T follicular helper cell (primary cell): ENCODE measurements at regions not wholly inside any gene's neighbourhood (a gene's known extent, or its start where the extent isn't known, plus 50 kb on each side); places are given as distances from the start of the nearest gene placed in this dataset.

ENCODE experiments used
- DNase-seq: peaks from one replicate; pipeline ENCODE4 v3.0.0-alpha.2; 2020; ENCODE audit warnings: low read depth

DNA sequence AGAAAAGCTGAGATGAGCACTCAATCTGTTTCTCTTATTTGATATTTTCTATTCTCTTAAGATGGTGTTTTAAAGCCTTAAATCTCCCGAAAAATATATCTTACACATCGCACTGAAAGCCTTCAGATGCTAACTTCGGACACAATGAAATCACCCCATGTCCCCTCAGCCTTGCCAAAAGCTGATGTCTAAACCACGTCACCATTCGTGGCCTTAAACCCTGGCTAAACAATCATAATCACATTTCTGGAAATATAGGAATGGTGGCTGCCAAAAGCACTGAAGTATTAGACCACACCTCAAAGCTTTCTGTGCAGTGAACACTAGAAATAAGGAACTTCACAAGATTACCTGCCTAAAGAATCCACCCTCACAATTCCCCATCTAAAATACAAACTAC is 402.7 kb downstream of the SOX9 start:
- no peak for DNase-seq

DNA sequence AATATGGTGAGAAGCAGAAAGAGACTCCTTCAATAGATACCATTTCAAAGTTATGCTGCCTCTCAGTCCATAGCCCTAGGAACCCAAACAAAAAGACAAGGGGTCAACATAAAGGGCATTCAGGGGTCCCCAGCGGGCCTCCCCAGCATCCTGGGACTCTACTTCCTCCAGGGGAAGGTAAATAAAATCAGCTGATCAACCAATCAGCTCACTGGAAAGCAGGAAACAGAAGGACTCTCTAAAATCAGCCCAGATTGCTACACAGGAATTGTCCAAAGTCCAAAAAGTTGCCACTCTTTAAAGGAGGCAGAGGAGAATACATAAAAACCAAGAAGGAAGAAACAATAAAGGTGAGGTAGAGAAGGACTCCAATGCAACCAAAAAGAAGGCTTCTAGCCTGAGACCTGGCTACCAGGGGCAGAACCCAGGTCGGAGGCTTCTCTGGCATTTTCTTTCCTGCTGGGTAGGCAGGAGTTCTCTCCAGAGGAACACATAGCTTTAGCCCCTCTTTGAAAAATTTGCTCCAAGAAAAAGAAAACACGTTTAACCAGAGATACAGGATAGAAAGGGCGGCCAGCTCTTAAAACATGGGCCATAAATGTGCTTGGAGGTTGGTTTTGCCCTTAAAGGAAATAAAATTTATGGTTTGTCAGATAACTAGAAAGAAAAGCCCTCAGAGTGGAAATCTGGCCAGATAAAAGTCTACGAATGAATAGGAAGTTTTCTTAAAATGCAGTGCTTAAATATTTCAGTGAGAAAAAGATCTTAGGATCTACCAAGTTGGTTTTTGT is 404.6 kb downstream of the SOX9 start:
- DNase-seq, result no peak

DNA sequence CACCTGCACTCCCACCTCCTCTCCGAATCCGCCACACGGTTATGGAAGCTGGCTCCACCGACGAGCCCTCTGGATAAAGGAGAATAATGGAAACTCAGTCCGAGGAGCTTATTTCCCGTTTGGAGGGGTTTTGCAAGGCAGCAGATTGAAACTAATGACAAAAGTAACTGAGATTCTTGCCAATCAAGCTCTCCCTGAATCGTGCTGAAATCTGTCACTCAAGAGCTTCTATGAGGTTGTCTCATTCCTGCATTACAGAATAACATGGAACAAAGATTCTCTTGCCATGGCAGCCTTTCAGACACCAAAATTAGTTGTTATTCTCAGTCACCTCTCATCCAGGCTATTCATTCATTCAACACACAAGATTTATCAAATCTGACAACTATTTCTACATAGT is 405.9 kb downstream of the SOX9 start:
- DNase-seq, result no peak

DNA sequence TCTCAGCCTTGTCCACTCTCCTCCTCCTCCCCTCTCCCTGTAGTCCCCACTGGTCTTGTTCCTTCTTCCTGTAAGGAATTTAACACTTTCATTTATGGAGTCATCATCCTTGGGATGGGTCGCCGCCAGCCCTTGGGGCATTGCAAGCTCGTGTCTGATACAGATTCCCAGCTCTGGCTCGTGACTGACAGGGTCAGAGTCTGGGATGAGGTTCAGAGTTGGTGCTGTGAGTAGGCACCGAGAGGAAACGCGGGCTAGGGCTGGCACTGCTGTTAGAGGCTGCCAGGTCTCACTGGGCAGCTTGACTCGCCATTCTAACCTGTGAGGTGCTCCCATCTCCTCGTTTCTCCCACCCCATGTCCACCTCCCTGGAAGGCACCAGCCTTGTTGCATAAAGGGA is 407.0 kb downstream of the SOX9 start:
- no peak for DNase-seq

DNA sequence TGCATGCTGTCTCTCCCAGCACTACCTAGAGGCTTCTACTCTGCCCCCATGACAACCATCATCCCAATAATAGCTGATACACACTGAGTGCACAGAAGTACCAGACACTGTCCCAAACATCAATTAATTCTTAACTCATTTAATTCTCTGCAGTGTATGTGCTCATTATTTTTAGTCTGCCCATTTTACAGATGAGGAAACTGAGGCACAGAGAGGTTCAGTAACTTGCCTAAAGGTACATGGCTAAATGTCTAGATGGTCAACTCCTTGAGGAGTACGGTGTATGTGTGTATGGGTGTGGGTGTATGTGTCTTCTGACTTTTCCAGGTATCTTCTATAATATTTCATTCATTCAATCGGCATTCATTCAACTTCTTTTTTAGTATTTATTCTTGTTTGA is 407.9 kb downstream of the SOX9 start:
- no peak for DNase-seq

DNA sequence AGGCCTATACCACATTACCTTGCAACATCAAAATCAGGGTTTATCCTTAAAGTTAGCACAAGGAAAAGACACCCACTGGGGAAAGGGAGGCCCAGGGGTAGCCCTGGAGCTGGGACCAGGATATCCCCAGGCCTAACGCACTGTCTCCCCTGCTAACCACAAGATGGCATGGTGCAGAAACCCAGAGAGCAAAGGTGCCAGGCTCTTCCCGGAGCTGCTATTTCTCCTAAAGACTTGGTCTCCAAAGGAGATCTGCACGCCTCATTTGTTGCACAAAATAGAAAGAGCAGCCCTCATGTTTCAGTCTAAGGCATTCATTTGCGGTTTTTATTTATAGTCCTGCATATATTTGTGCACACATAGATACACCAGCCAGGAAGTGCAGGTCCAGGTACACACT is 408.6 kb downstream of the SOX9 start:
- no peak for DNase-seq

DNA sequence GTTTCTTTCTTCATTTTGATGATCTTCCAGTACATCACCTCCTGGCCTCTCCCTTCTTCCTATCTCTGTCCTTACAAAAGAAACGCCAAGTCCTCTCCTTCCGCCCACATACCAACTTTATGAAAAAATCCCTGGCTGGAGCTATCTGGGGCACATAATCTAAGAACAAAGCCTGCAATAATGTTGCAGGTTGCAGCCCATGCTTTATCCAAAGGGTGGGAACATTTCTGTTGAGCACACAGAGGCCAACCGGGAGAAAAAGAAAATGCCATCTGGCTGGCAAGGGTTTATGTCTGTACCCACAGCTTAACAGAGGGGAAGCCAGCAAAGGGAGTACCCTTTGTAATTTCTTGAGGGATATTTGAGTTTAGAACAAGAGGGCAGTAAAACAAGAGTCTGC is 409.6 kb downstream of the SOX9 start:
- no peak for DNase-seq

DNA sequence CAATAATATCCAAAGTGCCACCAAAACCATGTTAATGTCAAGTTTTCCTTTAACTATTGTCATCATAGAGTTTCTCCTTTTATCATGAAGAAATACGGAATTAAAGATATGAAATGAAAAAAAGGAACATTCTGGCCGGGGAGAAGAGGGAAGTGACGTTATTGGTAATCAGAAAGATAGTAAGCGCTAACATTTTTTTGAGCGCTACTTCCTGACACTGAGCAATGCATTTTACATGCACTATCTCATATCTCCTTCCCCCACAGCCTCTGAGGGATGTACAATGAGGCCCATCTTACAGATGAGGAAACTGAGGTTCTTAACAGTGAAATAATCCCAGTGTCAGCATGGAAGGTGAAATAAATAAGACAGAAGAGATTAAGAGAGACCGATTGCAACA is 410.9 kb downstream of the SOX9 start:
- DNase-seq, result no peak

DNA sequence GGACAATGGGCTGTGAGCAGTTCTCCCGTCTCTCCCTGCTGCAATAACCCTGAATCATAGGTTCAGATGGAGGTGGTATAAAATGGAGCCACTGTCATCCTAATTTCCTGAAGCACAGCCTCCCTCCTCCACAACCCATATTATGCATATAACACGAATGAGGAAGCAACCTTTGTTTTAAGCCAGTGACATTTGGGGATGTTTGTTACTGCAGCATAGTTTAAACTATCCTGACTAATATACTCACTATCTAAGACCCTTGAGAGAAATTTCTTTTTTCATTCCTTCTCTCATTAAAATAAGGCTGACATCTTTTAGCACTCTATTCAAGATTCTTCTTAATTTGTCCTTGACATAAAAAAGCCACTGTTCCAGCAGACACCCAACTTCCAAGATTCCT is 413.4 kb downstream of the SOX9 start:
- no peak for DNase-seq

DNA sequence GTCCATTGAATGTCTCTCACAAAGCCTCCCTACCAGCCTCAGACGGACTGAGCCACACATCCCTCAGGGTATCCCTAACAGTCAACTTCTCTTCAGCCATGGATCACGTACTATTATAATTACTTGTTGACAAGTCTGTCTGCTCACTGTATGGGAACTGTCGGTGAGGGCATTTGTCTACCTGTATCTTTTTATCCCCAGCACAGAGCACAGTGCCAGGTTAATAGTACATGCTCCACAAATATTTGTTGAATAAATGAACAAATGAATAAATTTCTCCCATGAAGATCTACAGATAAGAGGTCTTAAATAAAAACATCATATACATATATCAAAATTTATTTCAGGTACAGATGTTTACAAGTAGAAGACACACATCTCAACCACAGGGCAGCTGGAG is 414.0 kb downstream of the SOX9 start:
- no peak for DNase-seq

DNA sequence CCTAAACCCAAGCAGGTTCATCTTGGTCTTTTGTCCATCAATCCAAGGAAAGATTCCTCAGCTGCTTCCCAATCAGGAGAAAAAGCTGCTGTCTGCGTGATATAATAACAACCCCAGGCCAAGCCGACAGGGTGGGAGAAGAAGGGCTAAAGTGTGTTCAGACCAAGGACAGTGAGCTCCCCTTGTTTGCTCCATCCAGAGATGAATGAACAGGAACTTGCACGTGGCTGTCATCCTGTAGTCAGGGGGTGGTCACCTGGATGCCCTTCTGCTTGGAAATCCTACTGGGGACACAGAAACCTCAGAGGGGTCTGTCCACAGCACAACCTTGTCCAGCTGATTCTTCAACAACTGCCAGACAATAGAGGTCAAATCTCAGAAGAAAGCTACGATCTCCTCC is 414.5 kb downstream of the SOX9 start:
- DNase-seq, result no peak

DNA sequence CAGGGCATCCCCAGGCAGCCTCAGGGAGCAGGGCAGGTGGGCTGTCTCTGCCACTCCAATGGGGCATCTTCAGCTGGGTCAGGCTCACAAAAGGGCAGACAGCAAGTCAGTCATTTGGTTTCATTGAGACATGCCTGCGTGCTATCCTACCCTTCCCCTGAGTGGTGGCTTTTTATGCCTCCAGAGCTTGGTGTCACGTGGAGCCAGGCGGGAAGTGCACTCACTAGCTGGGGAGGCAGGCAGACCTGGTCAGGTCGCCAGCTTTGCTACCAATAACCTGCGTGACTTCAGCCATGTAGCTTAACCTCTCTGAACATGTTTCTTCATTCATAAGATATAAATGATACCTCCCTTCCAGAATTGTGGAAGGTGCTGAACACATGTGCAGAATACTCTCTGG is 415.0 kb downstream of the SOX9 start:
- DNase-seq, result no peak

DNA sequence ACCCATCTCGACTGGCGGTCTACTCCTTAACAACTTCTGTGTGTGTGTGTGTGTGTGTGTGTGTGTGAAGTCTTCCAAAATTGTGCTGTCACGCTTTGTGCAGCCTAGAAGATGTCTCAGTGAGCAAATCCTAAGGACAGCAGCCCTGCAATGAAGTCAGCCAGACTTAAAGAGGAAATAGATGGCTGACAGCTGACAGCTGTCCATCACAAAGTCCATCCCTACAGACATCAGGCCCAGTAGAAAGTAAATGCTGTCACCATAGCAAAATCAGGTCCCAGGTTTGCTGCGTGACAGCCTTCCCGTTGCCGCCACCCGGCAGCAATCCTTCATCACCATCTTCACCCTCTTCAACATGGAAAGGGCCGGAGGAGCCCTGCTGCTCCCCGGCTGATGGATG is 416.0 kb downstream of the SOX9 start:
- no peak for DNase-seq

DNA sequence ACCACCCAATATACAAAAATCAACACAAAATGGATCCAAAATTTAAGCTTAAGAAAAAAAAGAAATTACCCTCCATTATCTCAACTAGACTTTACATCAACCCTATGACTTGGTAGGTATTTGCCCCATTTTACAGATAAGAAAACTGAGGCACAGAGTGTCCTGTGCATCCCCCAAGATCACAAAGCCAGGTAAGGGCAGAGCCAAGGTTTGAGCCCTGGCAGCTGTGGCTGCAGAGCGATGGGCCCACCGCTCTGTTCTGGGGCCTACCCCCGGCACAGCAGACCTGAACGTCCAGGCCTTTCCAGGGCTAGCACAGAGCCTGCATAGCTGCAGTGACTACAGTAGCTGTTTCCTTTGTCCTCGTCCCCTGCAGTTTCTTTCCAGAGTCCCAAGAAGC is 417.6 kb downstream of the SOX9 start:
- DNase-seq, result no peak

DNA sequence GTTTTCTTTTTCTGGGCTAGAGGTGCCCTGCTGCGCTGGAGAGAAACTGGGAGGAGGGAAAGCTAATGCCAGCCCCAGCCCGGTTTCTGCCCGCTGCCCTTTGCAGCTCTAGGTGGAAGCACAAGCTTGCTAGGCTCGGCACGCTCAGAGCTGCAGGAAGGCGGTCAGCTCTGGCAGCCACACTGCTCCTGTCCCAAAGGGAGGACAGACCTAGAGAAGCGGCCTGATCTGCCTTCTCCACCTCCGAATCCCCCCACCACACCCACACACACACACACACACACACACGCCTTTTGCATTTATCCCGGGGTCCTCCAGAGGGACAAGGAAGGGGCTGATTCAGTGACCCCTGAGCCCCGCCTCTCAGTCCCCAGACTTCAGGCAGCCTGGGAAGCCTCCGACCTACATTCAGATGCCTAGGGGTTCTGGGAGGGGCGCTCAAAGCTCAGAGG is 418.1 kb downstream of the SOX9 start:
- no peak for DNase-seq

DNA sequence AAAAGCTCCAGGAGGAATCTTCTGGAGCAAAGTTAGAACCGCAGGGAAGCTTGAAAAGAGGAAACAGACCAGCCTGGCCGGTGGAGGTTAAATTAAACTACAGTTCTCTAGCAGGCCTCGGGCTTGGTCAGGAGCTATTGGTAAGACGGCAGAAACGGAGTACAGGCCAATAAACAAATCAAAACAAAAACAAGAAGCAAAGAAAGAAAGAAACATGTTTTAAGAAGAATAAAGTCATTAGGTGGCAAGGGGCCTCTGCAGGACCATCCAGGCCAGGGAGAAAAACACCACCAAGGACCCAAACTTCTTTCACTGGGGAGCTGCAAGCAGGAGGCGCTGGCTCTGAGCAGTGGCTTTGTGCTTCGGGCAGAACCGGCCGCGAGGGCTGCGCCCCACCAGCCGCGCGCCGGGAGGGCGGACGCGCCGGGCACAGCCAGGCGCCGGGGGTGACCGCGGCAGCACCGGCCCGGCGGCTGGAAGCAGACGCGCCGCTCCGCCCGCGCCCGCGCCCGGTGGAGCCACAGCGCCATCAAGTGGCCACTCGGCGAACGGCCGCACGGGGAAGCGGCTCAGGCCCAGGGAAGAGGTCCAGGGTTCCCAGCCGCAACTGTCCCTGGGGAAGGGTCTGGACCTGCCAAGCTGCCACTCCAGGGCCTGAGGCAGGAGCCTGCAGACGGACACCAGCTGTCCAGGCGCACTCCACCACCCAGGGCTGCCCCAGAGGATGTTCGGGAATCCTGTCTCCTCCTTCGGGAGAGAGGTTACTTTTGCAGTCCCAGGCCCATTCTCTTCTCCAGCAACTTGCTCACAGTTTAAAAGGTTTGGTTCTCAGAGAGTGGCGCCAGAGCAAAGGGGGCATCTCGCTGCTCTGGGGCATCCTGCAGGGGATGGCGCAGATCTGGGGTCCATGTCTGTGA is 419.4 kb downstream of the SOX9 start:
- peak; percentile 10 for DNase-seq

DNA sequence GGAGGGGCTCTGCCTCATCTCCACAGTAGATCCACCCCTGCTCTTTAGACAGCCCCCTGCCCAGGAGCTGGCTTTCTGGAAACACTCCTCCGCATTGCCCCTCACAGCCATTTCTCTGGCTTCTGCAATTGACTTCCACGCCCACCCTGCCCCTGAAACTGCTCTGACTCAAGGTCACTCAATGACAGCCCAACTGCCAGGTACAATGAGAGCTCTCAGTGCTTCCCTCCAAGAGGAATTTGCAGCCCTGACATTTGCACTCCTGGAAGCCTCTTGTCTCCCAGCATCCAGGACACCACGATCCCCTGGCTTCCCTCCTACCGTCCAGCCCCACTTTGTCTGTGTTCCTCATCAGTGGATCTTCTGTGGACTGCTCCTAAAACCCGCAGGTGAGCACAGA is 421.5 kb downstream of the SOX9 start:
- DNase-seq, result no peak

DNA sequence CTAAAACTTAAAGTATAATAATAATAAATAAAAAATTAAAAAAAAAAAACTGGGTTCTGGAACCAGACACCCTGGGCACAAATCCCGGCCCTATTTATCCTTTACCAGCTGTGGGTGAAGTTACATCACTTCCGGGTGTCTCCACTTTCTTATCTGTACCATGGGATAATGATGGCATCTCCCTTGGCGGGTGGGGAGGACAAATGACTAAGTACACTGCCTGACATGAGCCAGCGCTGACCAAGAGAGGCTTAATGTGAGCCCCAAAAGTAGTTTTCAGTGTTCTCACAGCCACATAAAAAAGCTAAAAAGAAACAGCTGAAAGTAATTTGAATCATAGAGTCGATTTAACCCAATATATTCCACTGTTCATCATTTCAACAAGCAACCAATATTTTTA is 424.9 kb downstream of the SOX9 start:
- DNase-seq, result no peak

DNA sequence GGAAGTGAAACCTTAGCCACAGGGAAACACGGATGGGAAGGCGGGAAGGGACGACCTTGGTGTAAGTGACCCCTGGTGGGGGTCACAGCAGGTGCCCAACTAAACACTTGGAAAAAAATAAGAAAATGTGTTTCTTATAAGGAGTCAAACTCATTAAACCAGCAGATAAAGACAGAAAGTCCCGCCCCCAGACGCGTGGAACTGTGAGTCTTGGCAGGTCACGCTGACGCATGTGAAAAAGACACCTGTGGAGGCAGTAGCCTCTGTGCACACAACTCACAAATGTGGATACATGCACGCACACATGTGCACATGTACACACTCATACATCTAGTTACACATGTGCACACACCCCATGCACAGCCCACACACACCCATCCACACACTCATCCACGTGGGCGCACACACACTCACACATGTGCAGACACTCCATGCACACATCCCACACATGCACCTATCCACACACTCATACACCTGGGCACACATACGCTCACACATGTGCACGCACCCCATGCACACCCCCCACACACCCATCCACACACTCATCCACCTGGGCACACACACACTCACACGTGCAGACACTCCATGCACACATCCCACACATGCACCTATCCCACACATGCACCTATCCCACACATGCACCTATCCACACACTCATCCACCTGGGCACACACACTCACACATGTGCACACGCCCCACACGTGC is 432.4 kb downstream of the SOX9 start:
- no peak for DNase-seq

DNA sequence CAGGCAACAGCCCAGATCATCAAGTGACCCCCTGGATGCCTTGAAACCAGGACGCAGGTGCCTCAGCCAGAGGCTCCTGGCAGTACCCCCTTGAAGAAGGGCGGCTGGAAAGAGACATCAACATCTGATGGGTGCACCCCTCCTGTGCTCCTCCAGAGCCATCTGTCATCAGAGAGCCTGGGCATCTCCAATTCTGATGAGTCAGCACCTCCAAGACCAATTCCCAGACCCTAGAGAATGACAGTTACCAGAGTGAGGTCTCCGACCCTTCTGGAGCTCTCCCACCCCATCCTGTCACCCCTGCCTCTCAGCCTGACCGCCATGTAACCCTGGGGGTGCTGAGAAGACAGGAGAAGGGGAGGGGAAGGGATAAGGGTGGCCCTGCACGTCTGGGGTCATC is 433.7 kb downstream of the SOX9 start:
- no peak for DNase-seq

DNA sequence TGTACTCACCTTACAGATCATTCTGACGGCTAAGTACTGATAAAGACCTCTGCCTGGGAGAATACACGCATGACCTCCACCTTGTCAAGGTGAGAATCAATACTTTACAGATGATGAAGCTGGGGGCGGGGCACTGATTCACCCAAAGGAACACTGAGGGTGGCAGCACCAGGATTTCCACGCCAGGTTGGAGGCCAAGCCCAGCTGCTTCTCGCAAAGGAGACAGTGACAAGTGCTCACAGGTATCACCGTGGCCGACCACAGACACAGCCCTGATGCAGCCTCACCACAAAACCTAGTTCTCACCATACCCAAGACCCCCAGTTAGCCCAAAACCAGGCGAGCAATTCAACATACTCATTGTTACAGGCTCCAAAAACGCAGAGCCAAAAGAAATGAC is 434.2 kb downstream of the SOX9 start:
- DNase-seq, result no peak

DNA sequence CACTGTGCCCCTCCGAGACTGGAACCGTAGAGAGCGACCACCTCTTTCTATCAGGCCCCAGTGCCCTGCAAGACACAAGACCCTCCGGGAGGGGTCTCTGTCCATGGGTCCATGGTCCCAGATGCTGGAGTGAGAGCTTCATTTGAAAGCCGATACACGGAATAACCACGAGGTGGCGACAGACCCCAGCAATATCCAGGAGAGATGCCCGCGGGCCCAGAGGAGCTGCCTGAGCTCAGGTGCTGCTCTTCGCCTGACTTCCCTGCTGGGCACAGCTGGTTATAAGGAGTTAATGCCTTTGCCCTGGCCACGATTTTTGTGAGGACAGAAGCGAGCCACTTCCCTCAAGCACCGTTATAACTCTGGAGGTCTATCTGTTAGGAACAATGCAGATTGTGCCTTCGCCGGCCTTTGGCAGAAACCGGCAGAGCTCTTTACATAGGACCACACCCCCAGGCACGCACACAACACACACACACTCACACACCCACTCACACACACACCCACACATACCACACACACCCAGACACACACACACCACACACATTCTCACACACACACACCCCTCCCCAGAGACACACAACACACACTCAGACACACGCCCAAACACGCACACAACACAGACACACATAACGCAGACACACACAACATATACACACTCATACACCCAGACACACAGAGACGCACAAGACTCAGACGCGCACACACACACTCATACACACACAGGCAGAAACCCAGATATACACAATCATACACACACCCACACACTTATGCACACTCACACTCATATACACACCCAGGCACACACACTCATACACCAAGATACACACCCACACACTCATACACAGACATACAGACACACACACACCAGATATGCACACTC is 436.4 kb downstream of the SOX9 start:
- DNase-seq, result peak; percentile 19
